Neuronal stem cell (in vitro differentiated cells): ENCODE measurements at regions not wholly inside any gene's neighbourhood (a gene's known extent, or its start where the extent isn't known, plus 50 kb on each side); places are given as distances from the start of the nearest gene placed in this dataset.

Source experiments
- DNase-seq: peaks from one replicate; pipeline ENCODE4 v3.0.0-alpha.2; 2013; ENCODE audit warnings: low spot score
- H2AFZ ChIP-seq: one replicate; pipeline ENCODE4 v1.6.1; 2013; ENCODE audit warnings: mild to moderate bottlenecking, low read length, inconsistent platforms
- H2AK5ac ChIP-seq: 2 replicates; pipeline ENCODE4 v1.6.1; 2013; ENCODE audit warnings: low read depth, mild to moderate bottlenecking, inconsistent platforms, low read length, moderate library complexity, mixed read lengths
- H2BK120ac ChIP-seq: 2 replicates; pipeline ENCODE4 v1.6.1; 2013; ENCODE audit warnings: low read depth, mild to moderate bottlenecking, inconsistent platforms, low read length, moderate library complexity, mixed read lengths
- H2BK12ac ChIP-seq: one replicate; pipeline ENCODE4 v1.6.1; 2013; ENCODE audit warnings: low read length, inconsistent platforms
- H2BK15ac ChIP-seq: 2 replicates; pipeline ENCODE4 v1.6.1; 2013; ENCODE audit warnings: mild to moderate bottlenecking, low read length, inconsistent platforms, mixed read lengths
- H2BK5ac ChIP-seq: one replicate; pipeline ENCODE4 v1.6.1; 2013; ENCODE audit warnings: inconsistent platforms, mild to moderate bottlenecking, low read length, moderate library complexity
- H3K14ac ChIP-seq: one replicate; pipeline ENCODE4 v1.6.1; 2013; ENCODE audit warnings: low read length, inconsistent platforms
- H3K18ac ChIP-seq: 2 replicates; pipeline ENCODE4 v1.6.1; 2013; ENCODE audit warnings: low read length, inconsistent platforms
- H3K23ac ChIP-seq: 2 replicates; pipeline ENCODE4 v1.6.1; 2013; ENCODE audit warnings: low read depth, mild to moderate bottlenecking, mixed read lengths, low read length, inconsistent platforms; ENCODE audit not compliant: poor library complexity
- H3K27ac ChIP-seq: replicated peaks from 3 replicates; pipeline ENCODE4 v1.5.1; 2013; ENCODE audit warnings: low read length, inconsistent platforms
- H3K27me3 ChIP-seq, 3 experiments: 2 replicates each; pipeline ENCODE4 v1.6.1; 2013; ENCODE audit warnings: low read length in 3 of 3, mild to moderate bottlenecking in 2 of 3, inconsistent platforms in 1 of 3, low read depth in 1 of 3, mixed read lengths in 1 of 3, moderate library complexity in 1 of 3; ENCODE audit not compliant: control insufficient read depth in 3 of 3, insufficient read depth in 3 of 3
- H3K36me3 ChIP-seq, 2 donors: replicated peaks in 1 of 2; 2 replicates each; pipeline ENCODE4 v1.6.1; 2013; ENCODE audit warnings: low read length in 2 of 2; ENCODE audit not compliant: control insufficient read depth in 2 of 2, insufficient read depth in 2 of 2
- H3K4ac ChIP-seq: 2 replicates; pipeline ENCODE4 v1.6.1; 2013; ENCODE audit warnings: inconsistent platforms, mild to moderate bottlenecking, low read length, moderate library complexity
- H3K4me1 ChIP-seq, 2 donors: 1 replicate in 1 of 2; 2 replicates in 1 of 2; pipeline ENCODE4 v1.6.1; 2013; ENCODE audit warnings: low read length in 2 of 2, low read depth in 1 of 2; ENCODE audit not compliant: control insufficient read depth in 2 of 2, insufficient read depth in 1 of 2
- H3K4me2 ChIP-seq: one replicate; pipeline ENCODE4 v1.6.1; 2013; ENCODE audit warnings: mild to moderate bottlenecking, low read length, inconsistent platforms; ENCODE audit not compliant: insufficient read depth, poor library complexity, severe bottlenecking
- H3K4me3 ChIP-seq, 2 donors: 2 replicates each; pipeline ENCODE4 v1.5.1; 2013; ENCODE audit warnings: low read length in 2 of 2, mild to moderate bottlenecking in 2 of 2, inconsistent platforms in 1 of 2, moderate library complexity in 1 of 2
- H3K79me1 ChIP-seq: one replicate; pipeline ENCODE4 v1.6.1; 2013; ENCODE audit warnings: low read depth, mild to moderate bottlenecking, inconsistent platforms, low read length, moderate library complexity
- H3K9ac ChIP-seq: one replicate; pipeline ENCODE4 v1.6.1; 2013; ENCODE audit warnings: mild to moderate bottlenecking, low read depth, low read length, inconsistent platforms; ENCODE audit not compliant: poor library complexity
- H3K9me3 ChIP-seq, 2 donors: replicated peaks in 1 of 2; 2 replicates each; pipeline versions ENCODE3 to v1.6.1; 2013; ENCODE audit warnings: low read length in 2 of 2, mild to moderate bottlenecking in 2 of 2, inconsistent platforms in 1 of 2, low read depth in 1 of 2, mixed read lengths in 1 of 2, moderate library complexity in 1 of 2; ENCODE audit not compliant: control insufficient read depth in 2 of 2, insufficient read depth in 1 of 2
- H4K8ac ChIP-seq: one replicate; pipeline ENCODE4 v1.6.1; 2013; ENCODE audit warnings: low read depth, mild to moderate bottlenecking, inconsistent platforms, low read length, moderate library complexity
- H4K91ac ChIP-seq: one replicate; pipeline ENCODE4 v1.6.1; 2013; ENCODE audit warnings: low read length, low read depth, mild to moderate bottlenecking, inconsistent platforms; ENCODE audit not compliant: poor library complexity
- WGBS, 2 donors: extraction: QIAGEN DNeasy Blood & Tissue Kit; methylation state at CpG; one replicate each; pipeline ENCODE4 v1.1.7; 2013; ENCODE audit warnings: missing lambda C conversion rate in 2 of 2, mixed read lengths in 1 of 2; ENCODE audit not compliant: insufficient read length in 2 of 2, insufficient replicate concordance in 1 of 2; ENCODE audit errors: extremely low coverage in 2 of 2; 5-methylcytosine and 5-hydroxymethylcytosine counted together

- no peak overlapping the region for H2AFZ ChIP-seq
- H3K14ac ChIP-seq = no peak overlapping the region
- no peaks in the 10 kb centered on the region for H3K79me1 ChIP-seq
- H2BK12ac ChIP-seq = no peak overlapping the region
- no peak overlapping the region for H3K4ac ChIP-seq
- no peaks in the 10 kb centered on the region for H3K9me3 ChIP-seq
- H2AK5ac ChIP-seq = no peak overlapping the region
- H3K23ac ChIP-seq = no peak overlapping the region
- no peaks in the 10 kb centered on the region for H3K36me3 ChIP-seq
- H3K27me3 ChIP-seq = no peaks in the 10 kb centered on the region
- WGBS, 2 donors = no CpG with 5 or more reads among the region's 3 CpGs
- no peak overlapping the region for H2BK120ac ChIP-seq
- H3K4me3 ChIP-seq = no peak overlapping the region
- H2BK5ac ChIP-seq = no peak overlapping the region
- no peak overlapping the region for H2BK15ac ChIP-seq
- H4K91ac ChIP-seq = no peak overlapping the region
- H3K27ac ChIP-seq = no peak overlapping the region
- H3K4me1 ChIP-seq = no peaks in the 10 kb centered on the region
- no peak overlapping the region for H3K18ac ChIP-seq
- no peak for DNase-seq
- no peak overlapping the region for H4K8ac ChIP-seq
- H3K4me2 ChIP-seq = no peak overlapping the region
- no peak overlapping the region for H3K9ac ChIP-seq
These were observed 659.7 kb downstream of the NLGN4X start for GRCh38 chrX:5568934-5569333.

- Histone ChIP-seq H2AK5ac (no peak overlapping the region), H3K14ac (no peak overlapping the region), H3K27ac (no peak overlapping the region), H4K91ac (no peak overlapping the region), H3K4me2 (no peak overlapping the region), H2BK15ac (no peak overlapping the region), H3K18ac (no peak overlapping the region), H2BK5ac (no peak overlapping the region), H4K8ac (no peak overlapping the region), H3K79me1 (no peaks in the 10 kb centered on the region), H3K9me3 (no peaks in the 10 kb centered on the region), H2AFZ (no peak overlapping the region), H3K9ac (no peak overlapping the region), H3K4me1 (no peaks in the 10 kb centered on the region), H3K23ac (no peak overlapping the region), H3K4ac (no peak overlapping the region), H3K36me3 (no peaks in the 10 kb centered on the region), H2BK120ac (no peak overlapping the region), H3K4me3 (no peak overlapping the region), H3K27me3 (no peaks in the 10 kb centered on the region), H2BK12ac (no peak overlapping the region)
- no CpG with 5 or more reads among the region's 2 CpGs for WGBS, 2 donors
- DNase-seq = no peak
These were observed 669.3 kb downstream of the NLGN4X start for GRCh38 chrX:5559386-5559785.

GRCh38 chrX:5549512-5549911 is 679.2 kb downstream of the NLGN4X start:
- Histone ChIP-seq H2AK5ac (no peak overlapping the region), H3K27me3 (no peaks in the 10 kb centered on the region), H3K27ac (no peak overlapping the region), H4K8ac (no peak overlapping the region), H2BK5ac (no peak overlapping the region), H3K9ac (no peak overlapping the region), H2BK120ac (no peak overlapping the region), H3K23ac (no peak overlapping the region), H2BK12ac (no peak overlapping the region), H3K4ac (no peak overlapping the region), H3K79me1 (no peaks in the 10 kb centered on the region), H2AFZ (no peak overlapping the region), H3K4me2 (no peak overlapping the region), H3K14ac (no peak overlapping the region), H3K4me1 (no peaks in the 10 kb centered on the region), H4K91ac (no peak overlapping the region), H3K36me3 (no peaks in the 10 kb centered on the region), H3K18ac (no peak overlapping the region), H3K9me3 (no peaks in the 10 kb centered on the region), H2BK15ac (no peak overlapping the region), H3K4me3 (no peak overlapping the region)
- no CpG with 5 or more reads among the region's 2 CpGs for WGBS, 2 donors
- DNase-seq = no peak

GRCh38 chrX:5537098-5537497 is 691.6 kb downstream of the NLGN4X start:
- H2AK5ac ChIP-seq = no peak overlapping the region
- H3K4ac ChIP-seq = no peak overlapping the region
- H2BK12ac ChIP-seq = no peak overlapping the region
- no peak overlapping the region for H3K4me3 ChIP-seq
- no peak overlapping the region for H3K14ac ChIP-seq
- H3K27ac ChIP-seq = no peak overlapping the region
- no peak overlapping the region for H3K18ac ChIP-seq
- no peak overlapping the region for H2BK15ac ChIP-seq
- H3K79me1 ChIP-seq = no peaks in the 10 kb centered on the region
- H3K23ac ChIP-seq = no peak overlapping the region
- no peak overlapping the region for H2BK5ac ChIP-seq
- H3K36me3 ChIP-seq = no peaks in the 10 kb centered on the region
- no peak overlapping the region for H2AFZ ChIP-seq
- H4K91ac ChIP-seq = no peak overlapping the region
- WGBS, 2 donors = no CpG with 5 or more reads among the region's 6 CpGs
- H3K4me1 ChIP-seq = no peaks in the 10 kb centered on the region
- H3K9me3 ChIP-seq = no peaks in the 10 kb centered on the region
- H2BK120ac ChIP-seq = no peak overlapping the region
- H4K8ac ChIP-seq = no peak overlapping the region
- no peak overlapping the region for H3K4me2 ChIP-seq
- H3K27me3 ChIP-seq = no peaks in the 10 kb centered on the region
- H3K9ac ChIP-seq = no peak overlapping the region
- no peak for DNase-seq
